ENCODE measurements at regions not wholly inside any gene's neighbourhood (a gene's known extent, or its start where the extent isn't known, plus 50 kb on each side); places are given as distances from the start of the nearest gene placed in this dataset.

GRCh38 chr14:30267141-30267540 lies 291.8 kb upstream of the G2E3 start:
- H3K56ac ChIP-seq (ENCODE audit: insufficient read length, low read depth, low read length): no peak overlapping the region
- H4K8ac ChIP-seq (replicated peaks; ENCODE audit: insufficient read length, low read depth, low read length): no peak overlapping the region
- H4K20me1 ChIP-seq (ENCODE audit: control insufficient read depth, insufficient read depth, insufficient read length): no peaks in the 10 kb centered on the region
- Mint-ChIP-seq H3K36me3 (ENCODE audit: insufficient read depth in 1 of 3, low read depth in 3 of 3) (no peaks in the 10 kb centered on the region), H3K4me3 (no peak overlapping the region), H3K27ac (no peak overlapping the region), H3K4me1 (peaks cover 9 to 16% of the 10 kb centered on the region in 2 experiments), H3K27me3 (ENCODE audit: low read depth) (peaks cover 8% of the 10 kb centered on the region), H3K9me3 (no peaks in the 10 kb centered on the region)
- no peaks in the 10 kb centered on the region; the same call in 1 of the 2 replicates for H3K4me1 ChIP-seq (ENCODE audit: insufficient read depth, low read length)
- H2BK15ac ChIP-seq (ENCODE audit: low read depth, low read length): no peak overlapping the region
- TF ChIP-seq, protein P1, sequence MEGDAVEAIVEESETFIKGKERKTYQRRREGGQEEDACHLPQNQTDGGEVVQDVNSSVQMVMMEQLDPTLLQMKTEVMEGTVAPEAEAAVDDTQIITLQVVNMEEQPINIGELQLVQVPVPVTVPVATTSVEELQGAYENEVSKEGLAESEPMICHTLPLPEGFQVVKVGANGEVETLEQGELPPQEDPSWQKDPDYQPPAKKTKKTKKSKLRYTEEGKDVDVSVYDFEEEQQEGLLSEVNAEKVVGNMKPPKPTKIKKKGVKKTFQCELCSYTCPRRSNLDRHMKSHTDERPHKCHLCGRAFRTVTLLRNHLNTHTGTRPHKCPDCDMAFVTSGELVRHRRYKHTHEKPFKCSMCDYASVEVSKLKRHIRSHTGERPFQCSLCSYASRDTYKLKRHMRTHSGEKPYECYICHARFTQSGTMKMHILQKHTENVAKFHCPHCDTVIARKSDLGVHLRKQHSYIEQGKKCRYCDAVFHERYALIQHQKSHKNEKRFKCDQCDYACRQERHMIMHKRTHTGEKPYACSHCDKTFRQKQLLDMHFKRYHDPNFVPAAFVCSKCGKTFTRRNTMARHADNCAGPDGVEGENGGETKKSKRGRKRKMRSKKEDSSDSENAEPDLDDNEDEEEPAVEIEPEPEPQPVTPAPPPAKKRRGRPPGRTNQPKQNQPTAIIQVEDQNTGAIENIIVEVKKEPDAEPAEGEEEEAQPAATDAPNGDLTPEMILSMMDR (conservative IDR thresholded peaks at IDR 0.05): no peak
- DNase-seq: no peak
- H3K79me2 ChIP-seq (ENCODE audit: insufficient read depth, low read length): no peaks in the 10 kb centered on the region
- H3K79me1 ChIP-seq (ENCODE audit: insufficient read depth, low read depth, low read length, poor library complexity, severe bottlenecking): no peaks in the 10 kb centered on the region
- H2BK12ac ChIP-seq (ENCODE audit: insufficient read length, low read depth, low read length): no peak overlapping the region
- no peak overlapping the region for H3K27ac ChIP-seq (ENCODE audit: insufficient read length, low read depth, low read length)
- no peak overlapping the region for H3K9ac ChIP-seq (ENCODE audit: extremely low read depth, insufficient read length, low read length)
- no peak overlapping the region for H2AFZ ChIP-seq (ENCODE audit: low read length)
- no peaks in the 10 kb centered on the region for H3K9me3 ChIP-seq (ENCODE audit: control insufficient read depth, low read depth, low read length)
- H2BK5ac ChIP-seq (ENCODE audit: insufficient read length, low read length): no peak overlapping the region
- H3T11ph ChIP-seq (ENCODE audit: low read length): no peak overlapping the region
- H3K18ac ChIP-seq (ENCODE audit: insufficient read length, low read depth, low read length): no peak overlapping the region
- H3K4ac ChIP-seq (ENCODE audit: low read depth, low read length): no peak overlapping the region
- H3K27me3 ChIP-seq (ENCODE audit: insufficient read depth, low read length): no peaks in the 10 kb centered on the region
- H2AK5ac ChIP-seq (ENCODE audit: insufficient read length, low read length): no peak overlapping the region
- no peak overlapping the region for H4K5ac ChIP-seq (ENCODE audit: insufficient read length, low read depth, low read length)
- H4K91ac ChIP-seq (ENCODE audit: insufficient read length, low read depth, low read length): no peak overlapping the region
- no peak overlapping the region for H2BK20ac ChIP-seq (ENCODE audit: low read depth, low read length, poor library complexity, severe bottlenecking)
- no peak overlapping the region for H2BK120ac ChIP-seq (ENCODE audit: low read depth, low read length, poor library complexity, severe bottlenecking)
- no CpG with 5 or more reads among the region's 1 CpG for WGBS (ENCODE audit: extremely low coverage, insufficient read length, low lambda C conversion rate)
- H3K23me2 ChIP-seq (ENCODE audit: insufficient read length, low read depth, low read length, poor library complexity, severe bottlenecking): no peaks in the 10 kb centered on the region
- no peak overlapping the region for H3K23ac ChIP-seq (ENCODE audit: insufficient read length, low read depth, low read length)
- no peak overlapping the region for H3K4me2 ChIP-seq (ENCODE audit: insufficient read depth, insufficient read length, low read length)
- H3K14ac ChIP-seq (ENCODE audit: insufficient read depth, low read length): no peak overlapping the region

All from H9 (cell line).